ENCODE measurements at regions not wholly inside any gene's neighbourhood (a gene's known extent, or its start where the extent isn't known, plus 50 kb on each side); places are given as distances from the start of the nearest gene placed in this dataset.

DNA sequence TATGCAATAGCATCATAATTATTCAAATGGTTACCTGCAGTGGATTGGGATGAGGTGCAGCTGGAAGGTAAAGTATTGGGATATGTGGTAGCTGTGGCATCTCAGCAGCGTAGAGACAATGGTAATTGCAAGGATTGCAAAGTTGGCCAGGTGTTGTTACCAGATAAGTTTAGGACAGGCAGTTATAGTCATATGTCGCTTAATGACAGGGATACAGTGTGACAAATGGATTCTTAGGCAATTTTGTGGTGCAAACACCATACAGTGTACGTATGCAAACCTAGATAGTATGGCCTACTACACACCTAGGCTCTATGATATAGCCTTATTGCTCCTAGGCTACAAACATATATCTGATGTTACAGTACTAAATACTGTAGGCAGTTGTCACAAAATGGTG, 163.5 kb upstream of the LYZL2 start:
- no peak for DNase-seq

- no peak for DNase-seq
These were observed 162.5 kb upstream of the LYZL2 start for GRCh38 chr10:30792025-30792424.

DNA sequence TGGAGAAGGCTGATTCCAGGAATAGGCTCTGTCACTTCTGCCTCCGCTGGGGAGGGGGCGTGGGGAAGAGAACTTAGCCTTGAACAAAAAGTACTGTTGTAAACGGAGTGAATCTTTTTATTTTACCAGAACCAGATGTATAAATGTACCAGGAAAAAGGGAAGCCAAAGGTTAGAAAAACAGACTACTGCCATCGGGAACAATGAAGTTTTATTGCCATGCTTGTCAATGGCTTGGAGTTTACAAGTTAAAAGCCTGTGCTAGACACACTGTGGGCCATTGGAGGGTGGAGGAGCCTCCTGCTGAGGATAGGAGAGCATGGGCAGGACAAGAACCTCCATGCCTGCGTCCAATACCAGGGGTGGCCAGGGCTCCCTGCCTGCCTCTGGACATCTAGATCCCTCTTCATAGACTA, 161.7 kb upstream of the LYZL2 start:
- no peak for DNase-seq

DNA sequence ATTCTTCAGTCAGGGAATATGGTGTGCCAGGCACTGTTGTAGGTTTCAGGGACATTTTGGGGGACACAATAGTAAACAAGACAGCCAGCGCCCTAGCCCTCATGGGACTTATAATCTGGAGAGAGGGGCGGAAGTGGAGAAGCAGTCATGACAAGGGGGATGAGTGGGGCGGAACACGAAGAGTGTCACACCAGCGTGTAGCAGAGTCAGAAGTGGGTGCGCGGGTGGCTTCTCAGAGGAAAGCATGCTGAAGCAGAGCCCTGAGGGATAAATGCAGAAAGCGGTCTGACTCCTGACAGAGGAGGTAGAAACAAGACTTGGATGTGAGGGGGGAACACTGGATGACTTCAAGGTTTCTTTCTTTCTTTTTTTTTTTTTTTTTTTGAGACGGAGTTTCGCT, 160.3 kb upstream of the LYZL2 start:
- DNase-seq = no peak

DNA sequence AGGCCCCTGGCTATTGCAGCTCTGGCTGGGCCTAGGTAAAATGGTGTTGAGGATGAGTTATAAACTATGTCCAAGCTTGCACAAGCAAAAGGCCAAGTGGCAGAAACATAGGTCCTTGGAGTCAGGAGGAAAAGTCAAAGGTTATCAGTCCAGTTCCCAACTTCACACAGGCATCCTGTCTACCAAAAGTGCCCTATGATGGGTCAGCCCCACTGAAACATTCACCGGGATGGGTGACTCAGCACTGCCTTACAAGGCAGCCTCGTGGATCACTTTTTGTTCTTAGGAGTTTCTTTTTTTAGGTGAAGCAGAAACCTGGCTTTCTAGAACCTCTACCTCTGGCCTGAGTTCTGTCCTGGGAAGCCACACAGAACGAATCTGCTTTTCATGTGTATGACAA, 158.8 kb upstream of the LYZL2 start:
- DNase-seq = no peak

DNA sequence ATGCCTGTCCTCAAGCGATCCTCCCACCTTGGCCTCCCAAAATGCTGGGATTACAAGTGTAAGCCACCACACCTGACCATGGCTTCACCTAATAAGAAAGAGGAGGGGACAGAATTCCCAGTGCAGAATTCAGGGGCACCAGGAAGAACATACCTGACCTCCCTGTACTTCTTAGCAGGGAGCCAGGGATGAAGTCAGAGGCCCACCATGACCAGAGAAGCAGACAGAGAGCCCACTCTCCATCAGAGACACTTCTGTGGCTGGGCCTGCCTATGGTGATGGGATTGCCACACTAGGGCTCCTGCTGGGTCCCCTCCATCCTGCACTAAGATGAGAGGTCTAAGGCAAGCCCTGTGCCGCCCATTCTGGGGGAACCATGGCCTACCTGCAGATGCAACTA, 157.4 kb upstream of the LYZL2 start:
- DNase-seq = no peak

GRCh38 chr10:30786131-30786530, 156.6 kb upstream of the LYZL2 start:
- DNase-seq = no peak

DNA sequence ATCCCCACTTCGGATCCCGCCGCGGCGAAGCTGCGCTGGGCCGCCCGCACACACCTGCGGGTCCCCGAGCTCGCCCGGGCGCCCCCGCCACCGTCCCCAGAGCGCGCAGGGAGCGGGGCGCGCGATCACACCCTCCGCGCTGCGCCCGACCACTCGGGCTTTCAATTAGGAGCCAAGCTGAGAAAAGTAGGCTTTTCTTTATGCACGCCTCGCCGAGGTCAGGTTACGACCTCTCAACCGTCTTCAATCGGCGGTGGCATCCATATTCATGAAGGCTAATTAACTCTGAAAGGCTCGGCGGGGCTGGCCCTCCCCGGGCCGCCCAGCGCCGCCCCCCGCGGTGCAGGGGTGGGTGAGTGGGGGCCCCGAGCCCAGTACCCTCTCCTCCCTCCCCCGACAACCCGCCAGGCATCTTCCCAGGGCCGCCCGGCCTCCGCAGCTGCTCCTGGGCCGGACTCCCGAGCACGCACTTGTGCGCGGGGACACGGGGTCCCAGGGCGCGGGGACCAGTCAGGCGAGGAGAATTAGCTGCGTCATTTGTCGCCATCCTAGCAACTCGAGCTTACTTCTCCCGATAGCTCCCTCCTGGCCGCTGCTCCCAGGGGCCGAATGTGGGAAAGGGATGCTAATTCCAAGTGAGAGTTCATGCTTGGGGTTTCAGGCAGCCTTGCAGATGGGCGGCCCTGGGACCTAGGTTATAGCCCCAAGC, 155.5 kb upstream of the LYZL2 start:
- DNase-seq = peak; percentile 84

DNA sequence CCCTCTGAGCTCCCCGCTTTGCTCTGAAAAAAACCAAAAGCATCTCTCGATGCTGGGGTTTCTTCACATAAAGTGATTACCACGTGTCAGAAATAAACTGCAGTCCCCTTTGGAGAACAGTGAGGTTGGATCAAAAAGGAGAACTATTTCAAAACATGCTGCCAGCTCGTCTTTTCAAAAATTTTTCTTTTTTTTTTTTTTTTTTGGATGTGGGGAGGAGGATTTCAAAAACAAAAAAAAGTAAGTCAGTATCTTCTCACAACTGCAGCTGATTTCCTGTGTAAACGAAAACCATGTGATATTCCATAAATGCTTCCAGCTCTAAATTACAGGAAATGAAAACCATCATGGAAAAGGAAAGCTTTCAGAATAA, 155.0 kb upstream of the LYZL2 start:
- no peak for DNase-seq

DNA sequence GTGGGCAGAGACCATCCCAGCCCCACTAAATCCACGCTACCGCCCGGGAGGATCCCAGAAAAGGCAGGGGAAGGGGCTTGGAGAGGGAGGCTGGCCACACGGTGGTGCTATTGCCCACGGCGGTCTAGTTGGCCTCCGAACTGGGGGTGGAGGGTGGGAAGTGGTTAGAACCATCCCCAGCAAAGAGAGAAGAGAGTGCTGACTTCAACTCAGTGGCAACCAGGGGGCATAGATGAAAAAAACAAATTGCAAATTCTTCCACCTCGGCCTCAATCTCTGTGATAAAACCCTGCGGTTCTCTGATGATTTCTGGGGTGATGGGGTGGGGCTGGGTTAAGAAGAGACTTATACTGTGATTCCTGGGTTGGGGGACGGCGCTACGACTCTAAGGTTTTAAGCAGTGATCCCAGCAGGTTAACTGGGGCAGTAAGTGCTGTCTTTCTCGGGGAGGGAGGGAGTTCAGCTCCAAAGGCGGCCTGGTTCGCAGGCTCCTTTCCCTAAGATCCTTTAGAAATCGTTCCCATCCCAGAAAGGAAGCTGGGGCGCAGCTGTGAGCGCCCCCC, 154.5 kb upstream of the LYZL2 start:
- DNase-seq = peak; percentile 89

- DNase-seq = no peak
These were observed 153.2 kb upstream of the LYZL2 start for GRCh38 chr10:30782537-30783461.

DNA sequence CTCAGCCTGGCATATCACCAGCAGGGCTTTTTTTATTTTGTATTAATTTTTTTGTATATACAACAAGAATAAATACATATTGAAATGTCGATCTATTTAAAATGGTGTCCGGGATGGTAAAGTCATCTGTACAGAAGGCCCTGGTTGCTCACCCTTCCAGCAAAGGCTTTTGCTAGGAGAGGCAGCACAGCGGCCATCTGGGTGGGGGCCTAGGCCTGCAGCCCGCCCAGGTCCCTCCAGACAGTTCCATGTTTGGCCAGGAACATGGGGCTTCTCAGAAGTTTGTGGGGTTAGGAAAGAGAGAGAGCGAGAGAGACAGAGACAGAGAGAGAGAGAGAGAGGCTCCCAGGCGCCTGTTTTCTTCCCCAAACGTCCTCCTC, 152.6 kb upstream of the LYZL2 start:
- DNase-seq = no peak

- DNase-seq = no peak
These were observed 152.1 kb upstream of the LYZL2 start for GRCh38 chr10:30781670-30782121.

DNA sequence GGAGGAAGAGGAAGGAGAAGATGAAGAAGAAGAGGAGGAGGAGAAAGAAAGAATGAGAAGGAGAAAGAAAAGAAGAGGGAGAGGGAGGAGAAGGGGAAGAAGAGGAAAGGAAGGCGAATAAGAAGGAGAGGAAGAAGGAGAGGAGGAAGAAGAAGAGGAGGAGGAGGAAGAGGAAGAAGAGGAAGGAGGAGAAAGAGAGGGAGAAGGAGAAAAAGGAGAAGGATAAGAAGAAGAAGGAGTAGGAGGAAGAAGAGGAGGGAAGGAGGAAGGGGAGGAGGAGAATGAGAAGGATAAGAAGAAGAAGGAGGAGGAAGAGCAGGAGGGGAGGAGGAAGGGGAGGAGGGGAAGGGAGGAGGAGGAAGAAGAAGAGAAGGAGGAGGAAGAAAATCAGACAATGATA, 149.2 kb upstream of the LYZL2 start:
- no peak for DNase-seq

GRCh38 chr10:30775779-30776591, 146.4 kb upstream of the LYZL2 start:
- DNase-seq = no peak

DNA sequence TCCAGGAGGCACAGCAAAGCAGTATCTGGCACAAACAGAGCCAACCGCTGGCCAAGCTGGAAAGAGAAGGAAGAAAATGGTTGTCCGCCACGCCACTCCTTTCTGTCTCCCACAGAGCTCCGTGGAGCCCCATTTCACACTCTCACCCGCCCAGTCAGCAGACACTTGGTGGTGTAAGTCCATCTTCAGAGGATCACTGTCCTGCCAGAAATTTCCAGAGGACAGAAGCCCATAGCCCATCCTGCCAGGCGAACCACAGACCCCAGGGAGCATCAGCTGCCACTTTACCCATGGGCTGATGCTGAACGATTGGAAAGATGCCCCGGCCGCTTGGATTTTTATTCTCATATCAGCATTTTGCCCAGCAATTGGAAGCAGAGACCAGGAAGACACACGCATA, 144.7 kb upstream of the LYZL2 start:
- no peak for DNase-seq

DNA sequence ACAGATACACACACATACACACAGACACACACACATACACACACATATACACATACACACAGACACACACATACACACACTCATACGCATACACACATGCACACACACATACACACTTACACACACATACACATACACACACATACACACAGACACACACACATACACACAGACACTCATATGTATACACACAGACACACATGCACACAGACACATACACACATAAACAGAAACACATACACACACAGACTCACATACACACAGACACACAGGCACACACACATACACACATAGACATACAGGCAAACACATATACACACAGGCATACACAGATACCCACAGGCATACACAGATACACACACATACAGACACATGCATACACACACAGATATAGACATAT, 143.9 kb upstream of the LYZL2 start:
- DNase-seq = no peak

DNA sequence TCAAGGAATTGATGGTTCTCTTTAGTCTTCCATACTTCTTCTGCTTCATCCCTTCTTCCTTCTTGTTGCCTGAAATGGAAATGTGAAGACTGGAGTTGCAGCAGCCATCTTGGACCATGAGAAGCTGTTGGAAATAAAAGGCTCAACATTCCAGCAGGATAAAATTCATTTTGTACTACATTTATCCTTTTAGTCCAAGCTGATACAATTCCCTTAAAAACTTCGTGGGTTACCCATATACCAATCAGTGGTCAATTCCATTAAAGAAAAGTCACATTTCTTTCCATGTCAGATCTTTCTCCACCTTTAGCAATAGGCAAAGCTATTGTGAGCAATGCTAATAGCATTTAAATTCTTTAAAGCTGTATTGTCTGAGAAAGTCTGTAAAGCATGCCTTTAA, 141.3 kb upstream of the LYZL2 start:
- DNase-seq = no peak

GRCh38 chr10:30770229-30770628, 140.7 kb upstream of the LYZL2 start:
- no peak for DNase-seq

- no peak for DNase-seq
These were observed 139.8 kb upstream of the LYZL2 start for GRCh38 chr10:30769361-30769760.

GRCh38 chr10:30765616-30766015, 136.1 kb upstream of the LYZL2 start:
- no peak for DNase-seq

GRCh38 chr10:30765022-30765615, 135.6 kb upstream of the LYZL2 start:
- no peak for DNase-seq

DNA sequence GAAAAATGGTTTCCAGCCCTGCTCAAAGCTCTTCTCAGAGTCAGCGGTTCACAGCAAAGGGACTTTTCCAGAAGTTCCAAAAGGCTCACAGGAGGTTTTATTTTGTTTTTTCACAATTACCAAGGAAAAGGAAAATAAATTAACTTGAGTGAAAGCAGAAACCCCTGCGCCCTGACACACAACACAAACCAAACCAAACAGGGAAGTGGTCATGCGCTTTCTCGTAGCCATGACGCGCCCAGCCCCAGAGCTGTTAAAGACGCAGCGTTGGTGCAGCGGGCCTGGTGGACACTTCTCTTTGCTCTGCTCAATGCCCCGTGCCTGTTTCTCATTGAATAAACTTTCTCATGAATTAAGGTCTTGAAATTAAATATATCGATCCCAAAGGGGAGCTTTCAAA, 134.4 kb upstream of the LYZL2 start:
- DNase-seq = no peak
